Activated CD8-positive, alpha-beta T cell treated with anti-CD3 and anti-CD28 coated beads for 36 hours (primary cell): ENCODE measurements at regions not wholly inside any gene's neighbourhood (a gene's known extent, or its start where the extent isn't known, plus 50 kb on each side); places are given as distances from the start of the nearest gene placed in this dataset.

Experiments used
- ATAC-seq: fragments of 200-7000 bp; cut with Tn5 transposase; one replicate; pipeline ENCODE4 v1.10.0; 2021; ENCODE audit warnings: mild to moderate bottlenecking, moderate library complexity
- CTCF ChIA-PET: fragments of 350-600 bp; sonication (Branson Sonifier 250); formaldehyde crosslinking; loops from one replicate; lab custom pipeline; 2021; ENCODE audit warnings: antibody characterized with exemption; lab: Charles Lee
- POLR2A ChIA-PET: fragments of 350-600 bp; sonication (Branson Sonifier 250); formaldehyde crosslinking; loops from one replicate; lab custom pipeline; 2021; ENCODE audit warnings: antibody characterized with exemption; lab: Charles Lee
- DNase-seq: peaks from one replicate; pipeline ENCODE4 v3.0.0-alpha.2; 2020
- H3K27ac Mint-ChIP-seq: one replicate; pipeline ENCODE4 v1.8.0; 2021; ENCODE audit warnings: mild to moderate bottlenecking, mixed read lengths
- H3K27me3 Mint-ChIP-seq: one replicate; pipeline ENCODE4 v1.8.0; 2021; ENCODE audit warnings: mixed read lengths
- H3K36me3 Mint-ChIP-seq: one replicate; pipeline ENCODE4 v1.8.0; 2021; ENCODE audit warnings: low read depth, mixed read lengths
- H3K4me1 Mint-ChIP-seq: one replicate; pipeline ENCODE4 v1.8.0; 2021; ENCODE audit warnings: low read depth, mixed read lengths
- H3K4me3 Mint-ChIP-seq: one replicate; pipeline ENCODE4 v1.8.0; 2021; ENCODE audit warnings: mild to moderate bottlenecking, moderate library complexity, mixed read lengths
- H3K9me3 Mint-ChIP-seq: one replicate; pipeline ENCODE4 v1.8.0; 2021; ENCODE audit warnings: mixed read lengths
- CTCF ChIP-seq: fragments of 200-600 bp; IDR thresholded peaks from one replicate; pipeline ENCODE4 v1.8.0; 2022; ENCODE audit warnings: antibody characterized with exemption, mild to moderate bottlenecking
- intact Hi-C: fragments of 100-400 bp; cut with micrococcal nuclease; formaldehyde crosslinking; loops from one replicate; pipeline ENCODE4 v1.10.0; 2022

GRCh38 chr4:189176002-189176401 lies 764.7 kb upstream of the FRG1 start:
- CTCF ChIA-PET, result no interaction called here

GRCh38 chr4:189177130-189177529 lies 763.5 kb upstream of the FRG1 start:
- Mint-ChIP-seq H3K4me3 (no peak overlapping the region), H3K27me3 (no peaks in the 10 kb centered on the region), H3K4me1 (no peaks in the 10 kb centered on the region), H3K36me3 (no peaks in the 10 kb centered on the region), H3K27ac (no peak overlapping the region), H3K9me3 (peaks cover 8% of the 10 kb centered on the region)
- no peak for DNase-seq
- CTCF ChIA-PET, result no interaction called here
- ATAC-seq, result no peak
- POLR2A ChIA-PET, result no interaction called here
- TF ChIP-seq CTCF, result no peak
- intact Hi-C loops, result no loop called here

More at GRCh38 chr4:189176002-189176401, 764.7 kb upstream of the FRG1 start:
- Mint-ChIP-seq H3K27me3 (no peaks in the 10 kb centered on the region), H3K36me3 (no peaks in the 10 kb centered on the region), H3K4me3 (no peak overlapping the region), H3K4me1 (no peaks in the 10 kb centered on the region), H3K9me3 (peaks cover 8% of the 10 kb centered on the region), H3K27ac (no peak overlapping the region)
- TF ChIP-seq CTCF, result no peak
- no peak for DNase-seq
- POLR2A ChIA-PET, result no interaction called here
- intact Hi-C loops, result no loop called here
- ATAC-seq, result no peak

GRCh38 chr4:189178125-189178746 lies 762.4 kb upstream of the FRG1 start:
- CTCF ChIA-PET, result no interaction called here
- no peak overlapping the region for H3K4me3 Mint-ChIP-seq
- DNase-seq, result no peak

GRCh38 chr4:189185810-189186432 lies 754.8 kb upstream of the FRG1 start:
- no peaks in the 10 kb centered on the region for H3K27me3 Mint-ChIP-seq
- POLR2A ChIA-PET, result no interaction called here
- intact Hi-C loops, result no loop called here

More at GRCh38 chr4:189178125-189178746, 762.4 kb upstream of the FRG1 start:
- no peak for TF ChIP-seq CTCF
- Mint-ChIP-seq H3K4me1 (no peaks in the 10 kb centered on the region), H3K27ac (no peak overlapping the region), H3K9me3 (peaks cover 8% of the 10 kb centered on the region), H3K27me3 (no peaks in the 10 kb centered on the region), H3K36me3 (no peaks in the 10 kb centered on the region)
- POLR2A ChIA-PET, result no interaction called here
- ATAC-seq, result no peak
- intact Hi-C loops, result no loop called here

More at GRCh38 chr4:189185810-189186432, 754.8 kb upstream of the FRG1 start:
- H3K4me1 Mint-ChIP-seq, result no peaks in the 10 kb centered on the region
- H3K27ac Mint-ChIP-seq, result no peak overlapping the region
- CTCF ChIA-PET, result no interaction called here
- H3K36me3 Mint-ChIP-seq, result no peaks in the 10 kb centered on the region
- DNase-seq (no peak), ATAC-seq (no peak)
- no peak overlapping the region for H3K4me3 Mint-ChIP-seq
- peaks cover 7% of the 10 kb centered on the region for H3K9me3 Mint-ChIP-seq
- TF ChIP-seq CTCF, result no peak
